ENCODE measurements at regions not wholly inside any gene's neighbourhood (a gene's known extent, or its start where the extent isn't known, plus 50 kb on each side); places are given as distances from the start of the nearest gene placed in this dataset.
"Not testable (repeated sequence)": the region's sequence is repeated elsewhere in the genome, so short reads cannot be mapped to it uniquely, and the experiment has no call there.

GRCh38 chr1:104182251-104182650 lies 432.6 kb downstream of the AMY1C start:
- no peak for DNase-seq

- no peak for DNase-seq
These were observed 439.5 kb downstream of the AMY1C start for GRCh38 chr1:104189207-104189606.

- DNase-seq: no peak
These were observed 441.1 kb downstream of the AMY1C start for GRCh38 chr1:104190821-104191220.

GRCh38 chr1:104195395-104195794 lies 445.7 kb downstream of the AMY1C start:
- DNase-seq: no peak

GRCh38 chr1:104196136-104196535 lies 446.4 kb downstream of the AMY1C start:
- no peak for DNase-seq

- DNase-seq: no peak
These were observed 447.8 kb downstream of the AMY1C start for GRCh38 chr1:104197516-104197915.

- no peak for DNase-seq
These were observed 462.5 kb downstream of the AMY1C start for GRCh38 chr1:104212239-104212638.

GRCh38 chr1:104217395-104217986 lies 467.8 kb downstream of the AMY1C start:
- not testable (repeated sequence) for DNase-seq

GRCh38 chr1:104229860-104230259 lies 480.2 kb downstream of the AMY1C start:
- DNase-seq: no peak

- no peak for DNase-seq
These were observed 482.0 kb downstream of the AMY1C start for GRCh38 chr1:104231676-104232075.

GRCh38 chr1:104235141-104235540 lies 485.4 kb downstream of the AMY1C start:
- DNase-seq: no peak

GRCh38 chr1:104238991-104239390 lies 489.3 kb downstream of the AMY1C start:
- no peak for DNase-seq

- DNase-seq: no peak
These were observed 498.7 kb downstream of the AMY1C start for GRCh38 chr1:104248385-104248784.

GRCh38 chr1:104259481-104259880 lies 509.8 kb downstream of the AMY1C start:
- DNase-seq: no peak

- not testable (repeated sequence) for DNase-seq
These were observed 513.4 kb downstream of the AMY1C start for GRCh38 chr1:104263110-104263509.

GRCh38 chr1:104264521-104264920 lies 514.8 kb downstream of the AMY1C start:
- no peak for DNase-seq

- no peak for DNase-seq
These were observed 515.5 kb downstream of the AMY1C start for GRCh38 chr1:104265163-104265562.

GRCh38 chr1:104266612-104267011 lies 516.9 kb downstream of the AMY1C start:
- no peak for DNase-seq

- DNase-seq: not testable (repeated sequence)
These were observed 538.6 kb downstream of the AMY1C start for GRCh38 chr1:104288322-104288721.

GRCh38 chr1:104291156-104291555 lies 541.5 kb downstream of the AMY1C start:
- DNase-seq: no peak

- no peak for DNase-seq
These were observed 544.6 kb downstream of the AMY1C start for GRCh38 chr1:104294259-104294658.

- DNase-seq: no peak
These were observed 545.8 kb downstream of the AMY1C start for GRCh38 chr1:104295511-104295910.

- DNase-seq: no peak
These were observed 560.0 kb downstream of the AMY1C start for GRCh38 chr1:104309673-104310072.

- no peak for DNase-seq
These were observed 566.1 kb downstream of the AMY1C start for GRCh38 chr1:104315823-104316222.

GRCh38 chr1:104322131-104322530 lies 572.4 kb downstream of the AMY1C start:
- DNase-seq: no peak

GRCh38 chr1:104329278-104329677 lies 579.6 kb downstream of the AMY1C start:
- DNase-seq: no peak
